ENCODE measurements at regions not wholly inside any gene's neighbourhood (a gene's known extent, or its start where the extent isn't known, plus 50 kb on each side); places are given as distances from the start of the nearest gene placed in this dataset.

DNA sequence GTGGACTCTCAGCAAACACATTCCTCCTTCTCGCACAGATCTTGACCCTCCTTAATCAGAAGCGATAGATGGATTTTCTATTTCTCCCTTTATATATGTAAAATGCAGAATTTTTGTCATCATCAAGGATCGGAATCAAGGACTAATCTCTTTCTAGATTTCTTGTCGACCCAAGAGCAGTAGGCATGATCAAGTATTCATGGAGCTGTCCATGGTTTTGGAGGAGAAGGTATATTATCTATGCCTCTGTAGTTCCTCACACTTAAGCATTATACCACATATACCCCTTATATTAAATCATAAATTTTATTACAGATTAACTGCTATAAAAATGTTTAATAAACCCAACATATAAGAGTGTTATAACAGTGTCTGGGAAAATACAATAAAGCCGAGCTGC is 886.8 kb downstream of the NLGN4X start:
- Histone ChIP-seq H3K4me3 (replicated peaks; ENCODE audit: low read depth, low read length) (no peak overlapping the region), H3K36me3 (ENCODE audit: control insufficient read depth, insufficient read depth, low read length) (no peaks in the 10 kb centered on the region), H3K27me3 (replicated peaks; ENCODE audit: control insufficient read depth, insufficient read depth, low read length) (no peaks in the 10 kb centered on the region)
- TF ChIP-seq, protein P1, sequence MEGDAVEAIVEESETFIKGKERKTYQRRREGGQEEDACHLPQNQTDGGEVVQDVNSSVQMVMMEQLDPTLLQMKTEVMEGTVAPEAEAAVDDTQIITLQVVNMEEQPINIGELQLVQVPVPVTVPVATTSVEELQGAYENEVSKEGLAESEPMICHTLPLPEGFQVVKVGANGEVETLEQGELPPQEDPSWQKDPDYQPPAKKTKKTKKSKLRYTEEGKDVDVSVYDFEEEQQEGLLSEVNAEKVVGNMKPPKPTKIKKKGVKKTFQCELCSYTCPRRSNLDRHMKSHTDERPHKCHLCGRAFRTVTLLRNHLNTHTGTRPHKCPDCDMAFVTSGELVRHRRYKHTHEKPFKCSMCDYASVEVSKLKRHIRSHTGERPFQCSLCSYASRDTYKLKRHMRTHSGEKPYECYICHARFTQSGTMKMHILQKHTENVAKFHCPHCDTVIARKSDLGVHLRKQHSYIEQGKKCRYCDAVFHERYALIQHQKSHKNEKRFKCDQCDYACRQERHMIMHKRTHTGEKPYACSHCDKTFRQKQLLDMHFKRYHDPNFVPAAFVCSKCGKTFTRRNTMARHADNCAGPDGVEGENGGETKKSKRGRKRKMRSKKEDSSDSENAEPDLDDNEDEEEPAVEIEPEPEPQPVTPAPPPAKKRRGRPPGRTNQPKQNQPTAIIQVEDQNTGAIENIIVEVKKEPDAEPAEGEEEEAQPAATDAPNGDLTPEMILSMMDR (IDR thresholded peaks at IDR 0.05; ENCODE audit: insufficient read depth, low read length, poor library complexity, severe bottlenecking), result no peak
- no peak for DNase-seq (ENCODE audit: extremely low read depth, insufficient read length)

DNA sequence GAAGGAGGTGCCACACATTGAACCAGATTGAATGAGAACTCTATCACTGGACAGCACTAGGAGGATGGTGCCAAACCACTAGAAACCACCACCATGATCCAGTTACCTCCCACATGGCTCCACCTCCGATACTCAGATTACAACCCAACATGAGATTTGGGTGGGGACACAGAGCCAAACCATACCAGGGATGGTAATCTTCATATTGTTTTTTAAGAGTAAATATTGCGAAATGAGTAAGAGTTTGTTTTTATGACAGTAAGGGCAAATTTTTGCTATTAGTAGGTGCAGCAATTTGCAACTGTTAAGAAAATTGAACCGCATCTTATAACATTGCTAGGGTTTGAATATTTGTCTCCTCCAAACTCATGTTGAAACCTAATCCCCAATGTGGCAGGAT is 891.5 kb downstream of the NLGN4X start:
- H3K4me3 ChIP-seq (replicated peaks; ENCODE audit: low read depth, low read length), result no peak overlapping the region
- TF ChIP-seq, protein P1 (IDR thresholded peaks at IDR 0.05; ENCODE audit: insufficient read depth, low read length, poor library complexity, severe bottlenecking), result no peak
- no peaks in the 10 kb centered on the region for H3K36me3 ChIP-seq (ENCODE audit: control insufficient read depth, insufficient read depth, low read length)
- no peak for DNase-seq (ENCODE audit: extremely low read depth, insufficient read length)
- H3K27me3 ChIP-seq (replicated peaks; ENCODE audit: control insufficient read depth, insufficient read depth, low read length), result no peaks in the 10 kb centered on the region

DNA sequence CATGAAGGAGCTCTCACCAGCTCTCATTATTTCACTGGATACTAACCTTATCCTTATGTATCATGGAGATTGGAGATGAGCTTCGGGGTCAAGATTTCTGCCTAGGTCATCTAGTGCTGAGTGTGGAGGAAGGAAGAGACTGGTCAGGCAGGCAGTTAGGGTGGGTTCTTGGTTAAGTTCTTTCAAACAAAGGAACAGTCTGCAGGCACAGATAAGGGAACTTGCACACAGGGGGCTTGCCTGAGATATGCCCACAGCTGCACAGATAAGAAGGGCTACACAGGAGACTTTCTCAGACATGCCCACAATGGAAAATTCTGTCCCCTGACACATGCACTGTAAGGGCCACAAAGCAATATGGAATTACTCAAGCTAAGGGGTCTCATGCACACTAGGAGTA is 904.1 kb downstream of the NLGN4X start:
- Histone ChIP-seq H3K36me3 (ENCODE audit: control insufficient read depth, insufficient read depth, low read length) (no peaks in the 10 kb centered on the region), H3K27me3 (replicated peaks; ENCODE audit: control insufficient read depth, insufficient read depth, low read length) (no peaks in the 10 kb centered on the region), H3K4me3 (replicated peaks; ENCODE audit: low read depth, low read length) (no peak overlapping the region)
- DNase-seq (ENCODE audit: extremely low read depth, insufficient read length), result no peak
- TF ChIP-seq, protein P1 (IDR thresholded peaks at IDR 0.05; ENCODE audit: insufficient read depth, low read length, poor library complexity, severe bottlenecking), result no peak

DNA sequence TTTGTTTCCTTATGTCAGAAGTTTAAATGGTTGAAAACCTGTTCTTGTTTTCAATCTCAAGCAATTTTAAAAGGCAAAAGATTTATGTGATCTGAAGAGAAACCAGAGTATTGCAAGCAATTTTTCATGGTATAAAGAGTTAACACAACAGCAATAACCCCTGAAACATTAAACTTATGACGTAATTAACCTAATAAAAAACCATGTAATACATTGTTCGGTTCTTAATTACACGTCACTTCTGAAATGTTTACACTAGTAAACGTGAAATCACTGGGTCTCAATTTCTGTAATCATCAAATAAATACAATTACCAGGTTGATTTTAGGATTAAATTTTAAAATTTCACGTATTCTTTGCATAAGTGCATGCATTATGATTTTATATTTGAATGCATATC is 914.5 kb downstream of the NLGN4X start:
- H3K4me3 ChIP-seq (replicated peaks; ENCODE audit: low read depth, low read length), result no peak overlapping the region
- TF ChIP-seq, protein P1 (IDR thresholded peaks at IDR 0.05; ENCODE audit: insufficient read depth, low read length, poor library complexity, severe bottlenecking), result no peak
- no peaks in the 10 kb centered on the region for H3K36me3 ChIP-seq (ENCODE audit: control insufficient read depth, insufficient read depth, low read length)
- no peak for DNase-seq (ENCODE audit: extremely low read depth, insufficient read length)
- no peaks in the 10 kb centered on the region for H3K27me3 ChIP-seq (replicated peaks; ENCODE audit: control insufficient read depth, insufficient read depth, low read length)

DNA sequence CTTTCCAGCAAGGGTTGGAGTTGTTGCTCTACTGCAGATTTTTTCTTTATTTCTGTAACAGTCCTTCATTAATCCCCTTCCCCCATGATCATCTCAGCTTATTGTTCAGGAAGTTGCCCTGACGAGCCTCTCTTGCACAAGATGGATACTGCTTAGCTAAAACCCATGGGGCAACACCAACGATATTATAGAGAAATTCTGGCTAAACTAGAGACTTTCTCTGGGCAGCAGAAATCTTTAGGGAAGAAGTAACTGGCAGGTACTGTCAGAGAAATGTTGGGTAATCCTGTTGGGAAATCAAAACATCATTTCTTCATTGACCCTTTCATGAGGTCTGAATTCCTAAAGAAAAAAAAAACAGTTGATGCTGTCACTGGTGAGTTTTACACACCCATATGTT is 921.3 kb downstream of the NLGN4X start:
- DNase-seq (ENCODE audit: extremely low read depth, insufficient read length), result no peak
- Histone ChIP-seq H3K4me3 (replicated peaks; ENCODE audit: low read depth, low read length) (no peak overlapping the region), H3K27me3 (replicated peaks; ENCODE audit: control insufficient read depth, insufficient read depth, low read length) (no peaks in the 10 kb centered on the region), H3K36me3 (ENCODE audit: control insufficient read depth, insufficient read depth, low read length) (no peaks in the 10 kb centered on the region)
- TF ChIP-seq, protein P1 (IDR thresholded peaks at IDR 0.05; ENCODE audit: insufficient read depth, low read length, poor library complexity, severe bottlenecking), result no peak

DNA sequence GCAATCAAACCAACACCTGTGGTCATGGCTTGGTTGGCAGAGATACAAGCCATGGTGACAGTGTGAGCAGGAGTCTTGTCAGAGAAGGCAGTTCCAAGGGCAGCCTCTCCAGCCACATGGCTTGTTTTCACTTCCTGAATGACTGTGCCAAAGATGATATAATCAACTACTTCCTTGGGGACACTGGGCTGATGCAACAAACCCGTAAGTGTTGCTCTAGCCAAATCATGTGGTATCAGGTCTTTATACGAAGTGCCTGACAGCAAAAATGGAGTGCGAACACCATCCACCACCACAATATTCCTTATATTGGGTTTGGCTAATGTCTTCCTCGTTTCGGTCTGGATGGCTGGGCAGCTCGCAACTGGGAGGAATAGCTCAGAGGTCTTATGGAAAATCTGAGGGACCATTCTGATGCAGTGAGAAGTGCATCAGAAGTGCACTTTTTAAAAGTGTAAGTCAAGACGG is 922.0 kb downstream of the NLGN4X start:
- DNase-seq (ENCODE audit: extremely low read depth, insufficient read length), result no peak
- Histone ChIP-seq H3K36me3 (ENCODE audit: control insufficient read depth, insufficient read depth, low read length) (no peaks in the 10 kb centered on the region), H3K4me3 (replicated peaks; ENCODE audit: low read depth, low read length) (no peak overlapping the region), H3K27me3 (replicated peaks; ENCODE audit: control insufficient read depth, insufficient read depth, low read length) (no peaks in the 10 kb centered on the region)
- TF ChIP-seq, protein P1 (IDR thresholded peaks at IDR 0.05; ENCODE audit: insufficient read depth, low read length, poor library complexity, severe bottlenecking), result no peak

Data from GM06990 (cell line).